ENCODE measurements at regions not wholly inside any gene's neighbourhood (a gene's known extent, or its start where the extent isn't known, plus 50 kb on each side); places are given as distances from the start of the nearest gene placed in this dataset.
"Not testable (repeated sequence)": the region's sequence is repeated elsewhere in the genome, so short reads cannot be mapped to it uniquely, and the experiment has no call there.

DNA sequence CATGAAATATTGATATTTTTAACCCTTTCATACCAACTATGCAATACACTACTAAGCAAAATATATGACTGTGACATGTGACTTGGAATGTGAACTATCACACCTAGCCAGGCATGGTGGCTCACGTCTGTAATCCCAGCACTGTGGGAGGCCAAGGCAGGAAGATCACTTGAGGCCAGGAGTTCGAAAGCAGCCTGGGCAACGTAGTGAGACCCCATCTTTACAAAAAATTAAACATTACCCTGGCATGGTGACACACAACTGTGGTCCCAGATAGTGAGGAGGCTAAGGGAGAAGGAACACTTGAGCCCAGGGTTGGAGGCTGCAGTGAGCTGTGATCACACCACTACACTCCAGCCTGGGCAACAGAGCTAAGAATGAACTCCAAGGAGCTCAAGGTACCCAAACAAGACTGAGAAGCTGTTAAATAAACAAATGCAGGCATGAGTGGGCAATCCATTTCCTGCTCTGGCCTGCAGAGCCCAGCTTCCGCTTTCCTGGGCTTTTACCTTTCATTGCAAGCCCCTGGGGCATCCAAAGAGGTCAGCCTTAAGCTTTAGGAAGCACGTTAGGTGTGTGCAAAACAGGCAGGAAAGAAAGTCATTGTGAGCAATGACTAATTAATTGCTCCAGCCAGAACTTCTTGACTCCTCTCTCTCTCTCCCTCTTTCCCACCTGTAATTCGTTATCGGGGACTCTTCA, 162.1 kb upstream of the FOXK1 start:
- Histone ChIP-seq H3K9ac (ENCODE audit: low read depth, low read length) (no peak overlapping the region), H3K9me3 (ENCODE audit: control insufficient read depth, insufficient read depth, low read length) (no peaks in the 10 kb centered on the region), H3K4me1 (ENCODE audit: insufficient read depth, low read length) (0 out of 2 replicates have a peak, but pooled peaks cover 3% of the 10 kb centered on the region), H3K36me3 (ENCODE audit: insufficient read depth, low read length) (no peaks in the 10 kb centered on the region)

DNA sequence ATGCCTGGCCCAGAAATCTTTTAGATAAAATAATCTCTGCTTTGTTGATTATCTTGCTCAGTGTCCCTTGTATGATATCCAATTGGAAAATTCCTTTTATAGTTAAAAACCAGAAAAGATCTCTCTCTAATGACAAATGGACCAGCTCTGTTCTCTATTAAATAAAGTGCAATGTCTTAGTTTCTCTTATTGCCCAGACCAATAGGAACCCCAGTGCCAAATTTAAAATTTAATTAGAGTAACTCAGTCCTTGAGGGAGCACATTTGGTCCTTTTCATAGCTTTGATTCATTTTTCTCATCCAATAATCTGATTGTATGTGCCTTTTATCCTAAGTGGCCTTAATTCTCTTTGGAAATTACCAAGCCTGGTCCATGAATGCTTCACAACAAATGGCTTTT, 158.9 kb upstream of the FOXK1 start:
- H3K9me3 ChIP-seq (ENCODE audit: control insufficient read depth, insufficient read depth, low read length) = no peaks in the 10 kb centered on the region
- H3K36me3 ChIP-seq (ENCODE audit: insufficient read depth, low read length) = no peaks in the 10 kb centered on the region
- H3K4me1 ChIP-seq (ENCODE audit: insufficient read depth, low read length) = 0 out of 2 replicates have a peak, but pooled peaks cover 3% of the 10 kb centered on the region
- H3K9ac ChIP-seq (ENCODE audit: low read depth, low read length) = no peak overlapping the region

DNA sequence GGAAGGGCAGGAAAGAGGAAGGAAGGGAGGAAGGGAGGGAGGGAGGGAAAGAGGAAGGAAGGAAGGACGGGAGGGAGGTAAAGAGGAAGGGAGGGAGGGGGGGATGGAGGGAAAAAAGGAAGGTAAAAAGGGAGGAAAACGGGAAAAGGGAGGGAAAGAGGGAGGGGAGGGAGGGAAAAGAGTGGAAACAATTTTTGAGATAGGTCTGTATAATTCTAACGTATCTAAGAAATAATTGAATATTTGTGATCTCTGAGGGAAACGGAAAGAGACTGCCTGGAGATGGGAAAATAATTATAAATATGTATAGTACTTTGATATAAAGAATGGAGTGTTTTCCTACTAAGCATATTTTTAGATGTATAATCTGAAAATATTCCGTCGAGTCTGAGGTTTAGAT, 158.2 kb upstream of the FOXK1 start:
- H3K36me3 ChIP-seq (ENCODE audit: insufficient read depth, low read length) = no peaks in the 10 kb centered on the region
- no peak overlapping the region for H3K9ac ChIP-seq (ENCODE audit: low read depth, low read length)
- H3K9me3 ChIP-seq (ENCODE audit: control insufficient read depth, insufficient read depth, low read length) = no peaks in the 10 kb centered on the region
- 0 out of 2 replicates have a peak, but pooled peaks cover 3% of the 10 kb centered on the region for H3K4me1 ChIP-seq (ENCODE audit: insufficient read depth, low read length)

DNA sequence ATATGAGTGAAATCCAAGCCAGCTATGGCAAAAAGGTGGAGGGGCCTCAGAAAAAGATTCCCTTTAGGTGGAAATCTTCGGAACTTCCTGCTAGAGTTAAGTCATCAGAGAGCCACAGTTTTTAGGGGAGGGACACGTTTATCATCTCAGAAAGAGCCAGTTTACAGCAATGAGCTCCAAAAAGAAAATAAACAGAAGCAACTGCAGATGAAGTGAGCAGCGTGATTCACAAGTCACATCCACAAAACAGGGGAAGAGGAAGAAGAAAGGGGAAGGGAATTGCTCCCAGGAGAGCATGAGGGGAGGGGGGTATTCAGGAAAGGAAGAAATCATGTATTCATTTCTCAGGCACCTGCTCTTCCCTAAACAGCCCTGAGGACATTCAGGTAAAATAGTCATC, 156.2 kb upstream of the FOXK1 start:
- Histone ChIP-seq H3K9me3 (ENCODE audit: control insufficient read depth, insufficient read depth, low read length) (no peaks in the 10 kb centered on the region), H3K36me3 (ENCODE audit: insufficient read depth, low read length) (no peaks in the 10 kb centered on the region), H3K9ac (ENCODE audit: low read depth, low read length) (no peak overlapping the region), H3K4me1 (ENCODE audit: insufficient read depth, low read length) (no peaks in the 10 kb centered on the region)

DNA sequence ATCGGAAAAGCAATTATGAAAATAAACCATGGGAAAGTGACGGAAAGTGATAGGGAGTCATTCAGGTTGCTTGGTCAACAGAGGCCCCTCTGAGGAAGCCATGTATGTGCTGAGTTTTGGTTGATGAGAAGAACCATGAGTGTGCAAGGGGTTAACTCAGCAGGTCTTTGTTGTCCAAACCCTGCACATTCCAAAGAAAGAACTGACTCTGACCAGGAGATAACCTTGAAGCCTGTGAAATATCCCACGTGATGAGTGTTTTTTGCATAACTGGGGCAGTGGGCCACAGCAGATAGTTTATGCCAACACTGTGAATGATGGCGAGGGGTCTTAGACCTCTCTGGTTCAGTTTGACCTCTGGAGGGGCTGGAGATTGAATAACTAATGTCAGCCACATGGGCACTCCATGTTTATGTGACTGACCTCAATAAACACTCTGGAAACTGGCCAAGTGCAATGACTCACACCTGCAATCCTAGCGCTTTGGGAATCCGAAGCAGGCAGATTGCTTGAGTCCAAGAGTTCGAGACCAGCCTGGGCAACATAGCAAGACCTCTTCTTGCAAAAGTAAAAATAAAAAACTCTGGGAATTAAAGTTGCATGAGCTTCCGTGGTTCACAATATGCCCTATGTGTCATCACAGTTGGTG, 154.0 kb upstream of the FOXK1 start:
- Histone ChIP-seq H3K9ac (ENCODE audit: low read depth, low read length) (no peak overlapping the region), H3K36me3 (ENCODE audit: insufficient read depth, low read length) (no peaks in the 10 kb centered on the region), H3K9me3 (ENCODE audit: control insufficient read depth, insufficient read depth, low read length) (no peaks in the 10 kb centered on the region), H3K4me1 (ENCODE audit: insufficient read depth, low read length) (no peaks in the 10 kb centered on the region)

DNA sequence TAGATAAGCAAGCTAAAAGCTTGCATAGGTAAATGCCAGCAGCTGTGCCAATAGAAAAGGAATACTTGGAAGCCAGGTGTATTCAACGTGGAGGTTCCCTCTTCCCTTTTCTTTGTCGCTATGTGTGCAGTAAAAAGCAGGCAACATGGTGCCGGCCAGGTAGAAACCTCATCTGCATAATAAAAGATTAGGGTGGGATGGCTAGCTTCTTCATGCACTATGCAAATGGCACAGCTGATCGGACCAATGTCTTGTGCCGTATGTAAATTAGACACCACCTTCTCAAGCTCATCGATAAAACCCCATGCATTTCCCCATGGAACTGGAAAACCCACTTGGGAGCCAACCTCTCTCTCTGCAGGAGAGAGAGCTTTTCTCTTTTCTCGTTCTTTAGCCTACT, 150.9 kb upstream of the FOXK1 start:
- no peaks in the 10 kb centered on the region for H3K36me3 ChIP-seq (ENCODE audit: insufficient read depth, low read length)
- no peaks in the 10 kb centered on the region for H3K4me1 ChIP-seq (ENCODE audit: insufficient read depth, low read length)
- no peaks in the 10 kb centered on the region for H3K9me3 ChIP-seq (ENCODE audit: control insufficient read depth, insufficient read depth, low read length)
- no peak overlapping the region; the same call in 1 of the 2 replicates for H3K9ac ChIP-seq (ENCODE audit: low read depth, low read length)

DNA sequence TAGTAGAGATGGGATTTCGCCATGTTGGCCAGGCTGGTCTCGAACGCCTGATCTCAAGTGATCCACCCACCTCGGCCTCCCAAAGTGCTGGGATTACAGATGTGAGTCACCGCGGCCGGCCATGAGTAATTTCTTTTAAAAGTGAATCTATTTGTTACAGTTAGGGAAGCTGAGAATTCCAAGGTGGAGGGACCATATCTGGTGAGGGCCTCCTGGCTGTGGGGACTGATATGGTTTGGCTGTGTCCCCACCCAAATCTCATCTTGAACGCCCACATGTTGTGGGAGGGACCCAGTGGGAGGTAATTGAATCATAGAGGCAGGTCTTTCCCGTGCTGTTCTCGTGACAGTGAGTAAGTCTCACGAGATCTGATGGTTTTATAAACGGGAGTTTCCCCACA, 148.8 kb upstream of the FOXK1 start:
- not testable (repeated sequence) for H3K9ac ChIP-seq (ENCODE audit: low read depth, low read length); H3K9me3 ChIP-seq (ENCODE audit: control insufficient read depth, insufficient read depth, low read length); H3K36me3 ChIP-seq (ENCODE audit: insufficient read depth, low read length); H3K4me1 ChIP-seq (ENCODE audit: insufficient read depth, low read length)

DNA sequence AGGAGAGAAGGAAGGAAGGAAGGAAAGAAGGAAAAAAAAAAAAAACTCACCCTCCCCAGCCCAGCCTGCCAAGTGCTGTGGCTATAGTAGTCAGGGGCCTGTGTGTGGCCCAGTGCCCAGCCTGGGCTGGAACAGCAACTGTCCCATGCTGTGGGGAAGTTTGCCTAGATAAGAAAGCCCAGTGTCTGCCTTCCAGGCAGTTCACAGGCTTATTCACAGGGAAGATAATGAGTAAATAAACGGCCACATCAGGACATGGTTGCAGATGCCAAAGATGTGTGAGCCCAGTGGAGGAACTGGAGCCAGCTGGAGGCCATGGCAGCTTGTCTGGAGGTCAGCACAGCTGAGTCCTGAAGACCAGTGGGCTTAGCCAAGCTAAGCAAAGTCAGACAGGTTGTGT, 132.4 kb upstream of the FOXK1 start:
- H3K9me3 ChIP-seq (ENCODE audit: control insufficient read depth, insufficient read depth, low read length) = no peaks in the 10 kb centered on the region
- H3K4me1 ChIP-seq (ENCODE audit: insufficient read depth, low read length) = no peaks in the 10 kb centered on the region
- no peaks in the 10 kb centered on the region for H3K36me3 ChIP-seq (ENCODE audit: insufficient read depth, low read length)

DNA sequence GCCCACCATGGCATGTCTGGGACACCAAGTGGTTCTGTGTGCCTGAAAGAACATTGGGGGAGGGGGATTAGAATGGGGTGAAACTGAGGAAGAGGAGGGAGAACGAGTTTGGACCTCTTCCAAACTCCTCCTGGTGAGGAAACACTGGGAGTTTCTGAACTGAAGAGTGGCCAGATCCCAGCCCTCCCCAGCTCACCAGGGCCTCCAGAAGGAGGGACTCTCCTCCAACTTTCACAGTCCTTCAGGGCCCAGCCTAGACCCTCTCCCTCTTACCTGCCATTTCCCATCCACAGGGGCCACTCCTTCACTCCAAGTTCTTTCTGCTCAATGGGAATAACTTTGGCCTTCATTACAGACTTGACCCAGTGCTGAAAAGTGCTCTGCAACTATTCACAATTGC, 132.0 kb upstream of the FOXK1 start:
- H3K36me3 ChIP-seq (ENCODE audit: insufficient read depth, low read length) = no peaks in the 10 kb centered on the region
- no peaks in the 10 kb centered on the region for H3K9me3 ChIP-seq (ENCODE audit: control insufficient read depth, insufficient read depth, low read length)
- H3K4me1 ChIP-seq (ENCODE audit: insufficient read depth, low read length) = no peaks in the 10 kb centered on the region
- H3K9ac ChIP-seq (ENCODE audit: low read depth, low read length) = no peak overlapping the region

More for the DNA sequence above, 132.4 kb upstream of the FOXK1 start:
- H3K9ac ChIP-seq (ENCODE audit: low read depth, low read length) = no peak overlapping the region

DNA sequence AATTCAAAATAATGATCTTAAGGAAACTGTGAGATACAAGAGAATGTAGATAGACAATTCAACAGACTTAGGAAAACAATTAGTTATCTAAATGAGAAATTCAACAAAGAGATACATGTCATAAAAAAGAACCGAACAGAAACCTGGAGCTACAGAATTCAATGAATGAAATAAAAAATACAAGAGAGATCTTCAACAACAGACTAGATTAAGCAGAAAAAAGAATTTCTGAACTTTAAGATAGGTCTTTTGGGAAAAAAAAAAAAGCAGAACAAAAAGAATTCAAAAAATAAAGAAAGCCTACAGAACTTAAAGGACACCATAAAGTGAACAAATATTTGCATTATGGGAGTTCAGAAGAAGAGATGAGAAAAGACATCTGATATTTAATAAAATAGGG, 129.1 kb upstream of the FOXK1 start:
- H3K4me1 ChIP-seq (ENCODE audit: insufficient read depth, low read length) = peaks cover 7% of the 10 kb centered on the region; the same call in 1 of the 2 replicates
- no peak overlapping the region for H3K9ac ChIP-seq (ENCODE audit: low read depth, low read length)
- H3K36me3 ChIP-seq (ENCODE audit: insufficient read depth, low read length) = no peaks in the 10 kb centered on the region
- H3K9me3 ChIP-seq (ENCODE audit: control insufficient read depth, insufficient read depth, low read length) = no peaks in the 10 kb centered on the region

DNA sequence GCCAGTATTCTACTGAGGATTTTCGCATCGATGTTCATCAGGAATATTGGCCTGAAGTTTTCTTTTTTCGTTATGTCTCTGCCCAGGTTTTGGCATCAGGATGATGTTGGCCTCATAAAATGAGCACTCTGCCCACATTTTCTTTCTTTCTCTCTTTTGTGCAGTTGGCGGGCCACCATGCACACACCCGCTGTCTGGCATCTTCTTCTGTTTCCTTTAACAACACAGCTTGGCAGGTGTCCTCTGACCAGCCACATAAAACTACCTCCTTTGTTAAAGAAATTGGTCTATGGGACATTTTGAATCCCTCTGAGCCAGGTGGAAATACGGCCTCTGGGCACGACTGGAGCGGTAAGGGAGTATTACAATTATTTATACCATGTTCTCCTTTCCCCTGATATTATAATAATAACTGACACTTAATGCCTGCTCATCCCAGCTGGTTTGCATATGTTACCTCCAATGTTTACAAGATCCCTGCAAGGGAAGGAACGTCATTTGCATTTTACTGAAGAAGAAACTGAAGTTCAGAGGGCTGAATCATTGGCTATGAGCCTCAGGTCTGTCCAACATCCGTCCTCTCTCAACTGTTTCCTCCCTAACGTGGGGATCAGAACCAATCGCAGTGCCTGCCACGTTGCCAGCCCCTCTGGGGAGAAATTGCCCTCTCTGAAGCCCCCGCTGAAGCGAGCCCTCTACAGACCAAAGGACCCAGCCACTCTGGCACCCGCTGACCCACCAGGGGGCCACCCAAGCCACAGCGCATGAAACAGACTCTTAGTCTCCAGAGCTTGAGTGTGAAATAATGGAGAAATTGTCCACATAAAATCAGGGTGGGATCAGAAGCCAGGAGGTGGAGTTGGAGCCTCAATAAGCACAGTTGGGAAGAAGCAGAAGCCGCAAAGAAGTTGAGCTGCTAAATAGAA, 125.0 kb upstream of the FOXK1 start:
- Histone ChIP-seq H3K9ac (ENCODE audit: low read depth, low read length) (no peak overlapping the region), H3K9me3 (ENCODE audit: control insufficient read depth, insufficient read depth, low read length) (no peaks in the 10 kb centered on the region), H3K4me1 (ENCODE audit: insufficient read depth, low read length) (peaks cover 7% of the 10 kb centered on the region; the same call in 1 of the 2 replicates), H3K36me3 (ENCODE audit: insufficient read depth, low read length) (no peaks in the 10 kb centered on the region)

DNA sequence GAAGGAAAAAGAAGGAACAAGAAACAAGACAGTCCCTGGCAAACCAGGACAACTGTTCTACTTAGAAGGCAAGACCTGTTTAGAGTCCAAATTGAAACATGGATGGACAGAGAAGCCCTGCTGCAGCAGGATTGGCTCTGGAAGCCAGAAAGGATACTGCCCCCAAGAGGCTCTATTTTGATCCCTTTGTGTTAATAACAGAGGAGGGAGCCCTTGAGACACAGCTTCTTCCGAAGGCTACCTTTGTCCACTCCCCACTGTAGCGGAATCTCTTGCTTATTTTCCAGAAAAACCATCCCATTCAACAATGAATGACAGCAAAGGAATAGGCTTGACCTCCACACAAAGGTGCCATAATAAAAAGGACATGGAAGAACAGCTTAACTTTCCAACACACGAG, 120.3 kb upstream of the FOXK1 start:
- Histone ChIP-seq H3K4me1 (ENCODE audit: insufficient read depth, low read length) (peaks cover 7% of the 10 kb centered on the region; the same call in 1 of the 2 replicates), H3K9ac (ENCODE audit: low read depth, low read length) (no peak overlapping the region), H3K9me3 (ENCODE audit: control insufficient read depth, insufficient read depth, low read length) (no peaks in the 10 kb centered on the region), H3K36me3 (ENCODE audit: insufficient read depth, low read length) (no peaks in the 10 kb centered on the region)

DNA sequence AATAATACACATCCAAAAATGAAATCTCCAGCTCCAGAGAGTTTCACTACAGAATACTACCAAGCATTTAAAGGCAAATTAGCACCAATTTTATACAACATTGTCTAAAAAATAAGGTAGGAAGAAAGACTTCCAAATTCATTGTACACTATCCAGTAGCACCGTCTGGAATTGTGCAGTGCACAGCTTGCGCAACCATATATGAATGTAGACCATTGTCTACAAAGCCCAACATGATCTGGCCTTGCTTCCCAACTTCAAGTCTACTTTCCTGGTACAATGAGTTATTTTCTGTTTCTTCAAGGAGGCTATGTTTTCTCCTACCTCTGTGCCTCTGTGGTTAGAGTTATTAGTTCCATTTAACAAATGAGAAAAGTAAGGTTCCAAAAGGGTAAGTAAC, 115.4 kb upstream of the FOXK1 start:
- H3K4me1 ChIP-seq (ENCODE audit: insufficient read depth, low read length) = no peaks in the 10 kb centered on the region
- H3K9me3 ChIP-seq (ENCODE audit: control insufficient read depth, insufficient read depth, low read length) = no peaks in the 10 kb centered on the region
- no peaks in the 10 kb centered on the region for H3K36me3 ChIP-seq (ENCODE audit: insufficient read depth, low read length)
- H3K9ac ChIP-seq (ENCODE audit: low read depth, low read length) = no peak overlapping the region

DNA sequence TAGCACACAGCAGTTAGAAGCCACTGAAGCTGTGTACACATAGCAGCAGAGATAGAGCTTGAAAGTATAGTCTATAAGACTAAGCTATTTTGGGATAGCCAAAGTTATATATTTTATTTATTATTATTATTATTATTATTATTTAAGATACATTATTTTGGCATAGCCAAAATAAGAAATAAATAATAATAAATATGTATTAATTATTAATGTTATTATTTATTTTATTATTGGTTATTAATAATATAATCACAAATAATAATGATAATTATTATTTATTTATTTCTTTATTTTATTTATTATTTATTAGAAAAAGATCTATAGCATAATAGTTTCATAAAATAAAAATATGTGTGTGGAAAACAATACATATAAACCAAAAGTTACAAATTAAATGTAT, 107.2 kb upstream of the FOXK1 start:
- H3K9me3 ChIP-seq (ENCODE audit: control insufficient read depth, insufficient read depth, low read length) = no peaks in the 10 kb centered on the region; the same call in 1 of the 2 replicates
- no peak overlapping the region for H3K9ac ChIP-seq (ENCODE audit: low read depth, low read length)
- no peaks in the 10 kb centered on the region for H3K4me1 ChIP-seq (ENCODE audit: insufficient read depth, low read length)
- no peaks in the 10 kb centered on the region for H3K36me3 ChIP-seq (ENCODE audit: insufficient read depth, low read length)

All from ES-I3 (cell line).